GM03348 (cell line): ENCODE measurements at regions not wholly inside any gene's neighbourhood (a gene's known extent, or its start where the extent isn't known, plus 50 kb on each side); places are given as distances from the start of the nearest gene placed in this dataset.
A peak's percentile ranks its signal among the peaks of the same experiment; 100 is the strongest.
"Not testable (repeated sequence)": the region's sequence is repeated elsewhere in the genome, so short reads cannot be mapped to it uniquely, and the experiment has no call there.

Source experiments
- DNase-seq: peaks from one replicate; pipeline ENCODE4 v3.0.0; 2012; ENCODE audit warnings: low spot score

GRCh38 chr6:140040396-140040795, 665.9 kb upstream of the CITED2 start:
- no peak for DNase-seq

- DNase-seq = no peak
Observed at GRCh38 chr6:140039364-140039763, 664.9 kb upstream of the CITED2 start.

- no peak for DNase-seq
Observed at GRCh38 chr6:140036196-140036595, 661.7 kb upstream of the CITED2 start.

GRCh38 chr6:140032189-140032588, 657.7 kb upstream of the CITED2 start:
- DNase-seq = no peak

- no peak for DNase-seq
Observed at GRCh38 chr6:140029551-140029950, 655.1 kb upstream of the CITED2 start.

GRCh38 chr6:140027219-140027618, 652.8 kb upstream of the CITED2 start:
- no peak for DNase-seq

GRCh38 chr6:140026546-140026945, 652.1 kb upstream of the CITED2 start:
- no peak for DNase-seq

GRCh38 chr6:140025171-140025570, 650.7 kb upstream of the CITED2 start:
- DNase-seq = no peak

- DNase-seq = no peak
Observed at GRCh38 chr6:140020207-140020791, 645.9 kb upstream of the CITED2 start.

- DNase-seq = no peak
Observed at GRCh38 chr6:140018588-140018987, 644.1 kb upstream of the CITED2 start.

- DNase-seq = no peak
Observed at GRCh38 chr6:140017470-140017869, 643.0 kb upstream of the CITED2 start.

- no peak for DNase-seq
Observed at GRCh38 chr6:140012150-140012549, 637.7 kb upstream of the CITED2 start.

- no peak for DNase-seq
Observed at GRCh38 chr6:140011537-140011936, 637.1 kb upstream of the CITED2 start.

GRCh38 chr6:140009286-140009685, 634.8 kb upstream of the CITED2 start:
- no peak for DNase-seq

- no peak for DNase-seq
Observed at GRCh38 chr6:140007525-140007924, 633.1 kb upstream of the CITED2 start.

- DNase-seq = no peak
Observed at GRCh38 chr6:140003217-140003616, 628.8 kb upstream of the CITED2 start.

- peak; percentile 33 for DNase-seq
Observed at GRCh38 chr6:140002396-140003022, 628.1 kb upstream of the CITED2 start.

- peak; percentile 71 for DNase-seq
Observed at GRCh38 chr6:140001821-140002341, 627.4 kb upstream of the CITED2 start.

GRCh38 chr6:140001005-140001404, 626.6 kb upstream of the CITED2 start:
- DNase-seq = no peak

GRCh38 chr6:139999661-140000060, 625.2 kb upstream of the CITED2 start:
- DNase-seq = not testable (repeated sequence)

GRCh38 chr6:139998478-139998877, 624.0 kb upstream of the CITED2 start:
- DNase-seq = not testable (repeated sequence)

GRCh38 chr6:139996253-139996834, 621.9 kb upstream of the CITED2 start:
- DNase-seq = no peak

GRCh38 chr6:139994998-139995397, 620.5 kb upstream of the CITED2 start:
- no peak for DNase-seq
